ENCODE measurements at regions not wholly inside any gene's neighbourhood (a gene's known extent, or its start where the extent isn't known, plus 50 kb on each side); places are given as distances from the start of the nearest gene placed in this dataset.

- TF ChIP-seq CTCF (IDR thresholded peaks at IDR 0.05) (no peak), POLR2A (IDR thresholded peaks at IDR 0.05) (no peak)
Observed at GRCh38 chr12:75760573-75761294, 249.3 kb upstream of the KRR1 start.

Measured in body of pancreas (tissue), 4 donors.